IMR-90 (cell line): ENCODE measurements at regions not wholly inside any gene's neighbourhood (a gene's known extent, or its start where the extent isn't known, plus 50 kb on each side); places are given as distances from the start of the nearest gene placed in this dataset.

Experiments used
- ATAC-seq: fragments of 200-7000 bp; cut with Tn5 transposase; 2 replicates; pipeline ENCODE4 v1.9.1; 2020; ENCODE audit warnings: low read depth, mild to moderate bottlenecking, moderate library complexity
- BruUV-seq: library from RNA; stranded (reverse); fragments of 400-500 nt; replicated peaks from 2 replicates; lab custom pipeline; 2021; lab: Mats Ljungman, UMichigan
- CTCF ChIA-PET: fragments of 300-600 bp; formaldehyde crosslinking; extraction: SDS; loops from one replicate; lab custom pipeline; 2021; ENCODE audit warnings: antibody characterized with exemption; lab: Yijun Ruan, JAX
- POLR2A ChIA-PET: fragments of 300-600 bp; sonication (Branson Sonifier 250); formaldehyde crosslinking; loops from one replicate; lab custom pipeline; 2022; ENCODE audit warnings: antibody characterized with exemption; ENCODE audit not compliant: unreplicated experiment; lab: Charles Lee
- DNase-seq: peaks from one replicate; pipeline ENCODE4 v3.0.0; 2013
- H2AFZ ChIP-seq: replicated peaks from 2 replicates; pipeline ENCODE3; 2013; ENCODE audit warnings: low read length, mild to moderate bottlenecking; ENCODE audit not compliant: poor library complexity
- H2AK5ac ChIP-seq: 2 replicates; pipeline ENCODE4 v1.6.1; 2013; ENCODE audit warnings: low read depth, low read length, inconsistent platforms
- H2AK9ac ChIP-seq: replicated peaks from 2 replicates; pipeline ENCODE3; 2013; ENCODE audit warnings: mild to moderate bottlenecking, low read depth, low read length, moderate library complexity; ENCODE audit not compliant: poor library complexity
- H2BK120ac ChIP-seq: 2 replicates; pipeline ENCODE4 v1.6.1; 2013; ENCODE audit warnings: low read depth, low read length, inconsistent platforms
- H2BK15ac ChIP-seq: 3 replicates; pipeline ENCODE4 v1.6.1; 2013; ENCODE audit warnings: low read depth, low read length, inconsistent platforms
- H2BK20ac ChIP-seq: 2 replicates; pipeline ENCODE4 v1.6.1; 2013; ENCODE audit warnings: low read depth, mild to moderate bottlenecking, inconsistent platforms, low read length, moderate library complexity
- H2BK5ac ChIP-seq: 2 replicates; pipeline ENCODE4 v1.6.1; 2013; ENCODE audit warnings: mild to moderate bottlenecking, low read depth, low read length, inconsistent platforms; ENCODE audit not compliant: poor library complexity, severe bottlenecking
- H3K14ac ChIP-seq: replicated peaks from 2 replicates; pipeline ENCODE4 v1.6.1; 2013; ENCODE audit warnings: low read depth, low read length, inconsistent platforms
- H3K18ac ChIP-seq: 2 replicates; pipeline ENCODE4 v1.6.1; 2013; ENCODE audit warnings: low read depth, low read length, control low read depth
- H3K23ac ChIP-seq: 2 replicates; pipeline ENCODE4 v1.6.1; 2013; ENCODE audit warnings: low read depth, low read length, inconsistent platforms
- H3K27ac ChIP-seq: 2 replicates; pipeline ENCODE4 v1.5.1; 2013; ENCODE audit warnings: mild to moderate bottlenecking, control low read depth, low read length; ENCODE audit not compliant: insufficient read depth
- H3K27me3 ChIP-seq: 2 replicates; pipeline ENCODE4 v1.6.1; 2013; ENCODE audit warnings: low read length; ENCODE audit not compliant: control insufficient read depth, insufficient read depth
- H3K36me3 ChIP-seq: 2 replicates; pipeline ENCODE4 v1.6.1; 2013; ENCODE audit warnings: low read length, mixed read lengths; ENCODE audit not compliant: control insufficient read depth, insufficient read depth
- H3K4ac ChIP-seq: 2 replicates; pipeline ENCODE4 v1.6.1; 2013; ENCODE audit warnings: low read depth, low read length, inconsistent platforms
- H3K4me1 ChIP-seq: 2 replicates; pipeline ENCODE4 v1.6.1; 2013; ENCODE audit warnings: low read length, mixed read lengths; ENCODE audit not compliant: control insufficient read depth, insufficient read depth
- H3K4me2 ChIP-seq: 2 replicates; pipeline ENCODE4 v1.6.1; 2013; ENCODE audit warnings: low read depth, mild to moderate bottlenecking, control low read depth, low read length, moderate library complexity
- H3K4me3 ChIP-seq: 2 replicates; pipeline ENCODE4 v1.5.1; 2013; ENCODE audit warnings: low read depth, mild to moderate bottlenecking, control low read depth, low read length, moderate library complexity; ENCODE audit not compliant: insufficient read depth
- H3K56ac ChIP-seq: 2 replicates; pipeline ENCODE4 v1.6.1; 2013; ENCODE audit warnings: low read length, inconsistent platforms; ENCODE audit not compliant: insufficient read depth; ENCODE audit errors: extremely low read depth
- H3K79me1 ChIP-seq, 2 experiments: 2 replicates each; pipeline ENCODE4 v1.6.1; 2013; ENCODE audit warnings: low read length in 2 of 2, inconsistent platforms in 1 of 2, low read depth in 1 of 2
- H3K9ac ChIP-seq: 2 replicates; pipeline ENCODE4 v1.6.1; 2013; ENCODE audit warnings: low read depth, low read length, control low read depth
- H3K9me1 ChIP-seq: 2 replicates; pipeline ENCODE4 v1.6.1; 2013; ENCODE audit warnings: low read length, inconsistent platforms; ENCODE audit not compliant: insufficient read depth
- H3K9me3 ChIP-seq: 2 replicates; pipeline ENCODE4 v1.6.1; 2013; ENCODE audit warnings: low read length; ENCODE audit not compliant: control insufficient read depth, insufficient read depth
- H4K20me1 ChIP-seq: 2 replicates; pipeline ENCODE4 v1.6.1; 2013; ENCODE audit warnings: low read length, inconsistent platforms; ENCODE audit not compliant: insufficient read depth
- H4K5ac ChIP-seq: 2 replicates; pipeline ENCODE4 v1.6.1; 2013; ENCODE audit warnings: mild to moderate bottlenecking, low read depth, low read length, control low read depth
- H4K8ac ChIP-seq, 2 experiments: 2 replicates each; pipeline ENCODE4 v1.6.1; 2013; ENCODE audit warnings: low read depth in 2 of 2, low read length in 2 of 2, control low read depth in 1 of 2, inconsistent platforms in 1 of 2
- H4K91ac ChIP-seq: 2 replicates; pipeline ENCODE4 v1.6.1; 2013; ENCODE audit warnings: low read depth, low read length, inconsistent platforms; ENCODE audit not compliant: insufficient read depth
- BHLHE40 ChIP-seq: fragments of 150-350 bp; IDR thresholded peaks from 2 replicates; pipeline ENCODE4 v1.6.1; 2016; ENCODE audit warnings: mild to moderate bottlenecking, low read depth, low read length
- CEBPB ChIP-seq: IDR thresholded peaks from 2 replicates; pipeline ENCODE4 v1.6.1; 2012; ENCODE audit warnings: low read depth, low read length, improper control_type of control experiment
- CHD1 ChIP-seq: IDR thresholded peaks from 2 replicates; pipeline ENCODE4 v1.6.1; 2012; ENCODE audit warnings: low read depth, low read length, improper control_type of control experiment
- FOS ChIP-seq: fragments of 150-350 bp; IDR thresholded peaks from 2 replicates; pipeline ENCODE4 v1.6.1; 2016; ENCODE audit warnings: low read depth, low read length
- MAFK ChIP-seq: IDR thresholded peaks from 2 replicates; pipeline ENCODE4 v1.6.1; 2012; ENCODE audit warnings: low read depth, low read length, improper control_type of control experiment
- MAZ ChIP-seq: IDR thresholded peaks from 2 replicates; pipeline ENCODE4 v1.6.1; 2012; ENCODE audit warnings: low read depth, mild to moderate bottlenecking, low read length, improper control_type of control experiment, moderate library complexity, borderline replicate concordance
- MXI1 ChIP-seq: IDR thresholded peaks from 2 replicates; pipeline ENCODE4 v1.6.1; 2012; ENCODE audit warnings: low read depth, mild to moderate bottlenecking, low read length, moderate library complexity, borderline replicate concordance
- NFE2L2 ChIP-seq: fragments of 150-350 bp; IDR thresholded peaks from 2 replicates; pipeline ENCODE4 v1.6.1; 2016; ENCODE audit warnings: low read depth, mild to moderate bottlenecking, low read length
- POLR2A ChIP-seq: IDR thresholded peaks from 2 replicates; pipeline ENCODE4 v1.6.1; 2012; ENCODE audit warnings: mild to moderate bottlenecking, low read depth, low read length
- RAD21 ChIP-seq: IDR thresholded peaks from 2 replicates; pipeline ENCODE4 v1.6.1; 2012; ENCODE audit warnings: low read length, improper control_type of control experiment
- RCOR1 ChIP-seq: IDR thresholded peaks from 2 replicates; pipeline ENCODE4 v1.6.1; 2012; ENCODE audit warnings: mild to moderate bottlenecking, low read length, improper control_type of control experiment; ENCODE audit not compliant: insufficient replicate concordance
- RFX5 ChIP-seq: IDR thresholded peaks from 2 replicates; pipeline ENCODE4 v1.8.0; 2012; ENCODE audit warnings: low read depth, mild to moderate bottlenecking, low read length, moderate library complexity
- SMC3 ChIP-seq: fragments of 150-350 bp; IDR thresholded peaks from 2 replicates; pipeline ENCODE4 v1.6.1; 2016; ENCODE audit warnings: low read depth, mild to moderate bottlenecking, antibody characterized with exemption, low read length, moderate library complexity
- WGBS, 2 experiments: methylation state at CpG; one replicate each; pipeline versions ENCODE4 v1.1.5 to v1.1.7; 2013; ENCODE audit warnings: missing lambda C conversion rate in 2 of 2; ENCODE audit not compliant: insufficient read length in 1 of 2; ENCODE audit errors: extremely low coverage in 2 of 2; 5-methylcytosine and 5-hydroxymethylcytosine counted together
- dilution Hi-C: fragments of 300-500 bp; cut with HindIII; formaldehyde crosslinking; loops from one replicate; pipeline ENCODE4 v1.14.3; 2018; ENCODE audit warnings: low sequenced_read_pairs; ENCODE audit not compliant: unreplicated experiment
- in situ Hi-C: fragments of 300-500 bp; cut with MboI; formaldehyde crosslinking; loops from 3 replicates; pipeline ENCODE4 v1.14.3; 2019; ENCODE audit warnings: low sequenced_read_pairs, inconsistent platforms, mixed read lengths
- intact Hi-C: fragments of 100-400 bp; cut with micrococcal nuclease; formaldehyde crosslinking; loops from 2 replicates; pipeline ENCODE4 v1.10.0; 2022
- TF ChIP-seq, protein P1 (sequence below): fragments of 150-350 bp; IDR thresholded peaks from 2 replicates; pipeline ENCODE4 v1.6.1; 2017; ENCODE audit warnings: mild to moderate bottlenecking, antibody characterized with exemption, low read length, low read depth
- TF ChIP-seq, protein P2 (sequence below): fragments of 150-350 bp; IDR thresholded peaks from 2 replicates; pipeline ENCODE4 v1.6.1; 2016; ENCODE audit warnings: low read depth, mild to moderate bottlenecking, low read length, moderate library complexity, borderline replicate concordance
- TF ChIP-seq, protein P3 (sequence below): conservative IDR thresholded peaks from 2 replicates; pipeline ENCODE4 v1.5.1; 2012; ENCODE audit warnings: mild to moderate bottlenecking, low read depth, low read length, improper control_type of control experiment

DNA sequence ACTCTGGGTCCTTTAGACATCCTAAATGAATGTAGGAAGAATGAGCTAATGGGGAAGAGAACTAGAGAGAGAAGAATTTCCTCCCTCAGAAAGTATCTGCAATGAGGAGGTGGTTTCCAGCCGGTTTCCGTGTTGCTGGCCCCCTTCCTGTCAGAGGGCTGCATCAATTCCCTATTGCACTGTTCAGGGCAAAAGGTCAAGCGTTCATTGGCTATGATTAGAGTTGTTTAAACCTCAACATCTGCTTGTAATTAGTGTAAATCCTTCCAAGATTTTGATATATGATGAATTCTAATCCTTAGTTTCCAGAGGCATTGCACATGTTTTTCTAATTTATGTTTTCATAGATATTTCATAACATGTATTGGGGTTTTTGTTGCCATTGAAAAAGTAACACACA is 107.3 kb upstream of the SGCE start:
- no TSS peak for BruUV-seq
- in situ Hi-C loops (no loop called here), dilution Hi-C loops (no loop called here), intact Hi-C loops (no loop called here)
- Histone ChIP-seq H3K56ac (no peak overlapping the region), H3K79me1 (no peaks in the 10 kb centered on the region), H3K9me1 (no peaks in the 10 kb centered on the region), H3K23ac (no peak overlapping the region), H4K8ac (no peak overlapping the region), H3K27ac (no peak overlapping the region), H2AK9ac (no peak overlapping the region), H3K4ac (no peak overlapping the region), H4K20me1 (no peaks in the 10 kb centered on the region), H3K36me3 (no peaks in the 10 kb centered on the region), H2BK15ac (no peak overlapping the region), H2BK5ac (no peak overlapping the region), H3K4me1 (no peaks in the 10 kb centered on the region), H3K27me3 (no peaks in the 10 kb centered on the region), H2AK5ac (no peak overlapping the region), H3K9me3 (no peaks in the 10 kb centered on the region), H2BK20ac (no peak overlapping the region), H4K91ac (no peak overlapping the region), H3K4me3 (no peak overlapping the region), H4K5ac (no peak overlapping the region), H3K18ac (no peak overlapping the region), H3K9ac (no peak overlapping the region), H2AFZ (no peak overlapping the region), H3K4me2 (no peak overlapping the region), H2BK120ac (no peak overlapping the region), H3K14ac (no peak overlapping the region)
- CTCF ChIA-PET = interaction anchor here (0.5 kb wide), 1 partner anchor 927 kb away, joined by 3 read pairs; no protein-coding TSS in a partner anchor
- POLR2A ChIA-PET = no interaction called here
- no CpG with 5 or more reads among the region's 3 CpGs for WGBS, 2 experiments
- no peak for DNase-seq
- no peak for ATAC-seq
- TF ChIP-seq SMC3 = no peak
- TF ChIP-seq RFX5 = no peak
- TF ChIP-seq, protein P1, sequence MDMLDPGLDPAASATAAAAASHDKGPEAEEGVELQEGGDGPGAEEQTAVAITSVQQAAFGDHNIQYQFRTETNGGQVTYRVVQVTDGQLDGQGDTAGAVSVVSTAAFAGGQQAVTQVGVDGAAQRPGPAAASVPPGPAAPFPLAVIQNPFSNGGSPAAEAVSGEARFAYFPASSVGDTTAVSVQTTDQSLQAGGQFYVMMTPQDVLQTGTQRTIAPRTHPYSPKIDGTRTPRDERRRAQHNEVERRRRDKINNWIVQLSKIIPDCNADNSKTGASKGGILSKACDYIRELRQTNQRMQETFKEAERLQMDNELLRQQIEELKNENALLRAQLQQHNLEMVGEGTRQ = no peak
- TF ChIP-seq CHD1 = no peak
- TF ChIP-seq BHLHE40 = no peak
- TF ChIP-seq, protein P2, sequence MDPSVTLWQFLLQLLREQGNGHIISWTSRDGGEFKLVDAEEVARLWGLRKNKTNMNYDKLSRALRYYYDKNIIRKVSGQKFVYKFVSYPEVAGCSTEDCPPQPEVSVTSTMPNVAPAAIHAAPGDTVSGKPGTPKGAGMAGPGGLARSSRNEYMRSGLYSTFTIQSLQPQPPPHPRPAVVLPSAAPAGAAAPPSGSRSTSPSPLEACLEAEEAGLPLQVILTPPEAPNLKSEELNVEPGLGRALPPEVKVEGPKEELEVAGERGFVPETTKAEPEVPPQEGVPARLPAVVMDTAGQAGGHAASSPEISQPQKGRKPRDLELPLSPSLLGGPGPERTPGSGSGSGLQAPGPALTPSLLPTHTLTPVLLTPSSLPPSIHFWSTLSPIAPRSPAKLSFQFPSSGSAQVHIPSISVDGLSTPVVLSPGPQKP = no peak
- TF ChIP-seq MXI1 = no peak
- no peak for TF ChIP-seq CEBPB
- no peak for TF ChIP-seq POLR2A
- TF ChIP-seq, protein P3, sequence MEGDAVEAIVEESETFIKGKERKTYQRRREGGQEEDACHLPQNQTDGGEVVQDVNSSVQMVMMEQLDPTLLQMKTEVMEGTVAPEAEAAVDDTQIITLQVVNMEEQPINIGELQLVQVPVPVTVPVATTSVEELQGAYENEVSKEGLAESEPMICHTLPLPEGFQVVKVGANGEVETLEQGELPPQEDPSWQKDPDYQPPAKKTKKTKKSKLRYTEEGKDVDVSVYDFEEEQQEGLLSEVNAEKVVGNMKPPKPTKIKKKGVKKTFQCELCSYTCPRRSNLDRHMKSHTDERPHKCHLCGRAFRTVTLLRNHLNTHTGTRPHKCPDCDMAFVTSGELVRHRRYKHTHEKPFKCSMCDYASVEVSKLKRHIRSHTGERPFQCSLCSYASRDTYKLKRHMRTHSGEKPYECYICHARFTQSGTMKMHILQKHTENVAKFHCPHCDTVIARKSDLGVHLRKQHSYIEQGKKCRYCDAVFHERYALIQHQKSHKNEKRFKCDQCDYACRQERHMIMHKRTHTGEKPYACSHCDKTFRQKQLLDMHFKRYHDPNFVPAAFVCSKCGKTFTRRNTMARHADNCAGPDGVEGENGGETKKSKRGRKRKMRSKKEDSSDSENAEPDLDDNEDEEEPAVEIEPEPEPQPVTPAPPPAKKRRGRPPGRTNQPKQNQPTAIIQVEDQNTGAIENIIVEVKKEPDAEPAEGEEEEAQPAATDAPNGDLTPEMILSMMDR = no peak
- no peak for TF ChIP-seq MAZ
- TF ChIP-seq MAFK = no peak
- TF ChIP-seq RAD21 = no peak
- TF ChIP-seq NFE2L2 = no peak
- TF ChIP-seq RCOR1 = no peak
- TF ChIP-seq FOS = no peak
